ENCODE measurements at regions not wholly inside any gene's neighbourhood (a gene's known extent, or its start where the extent isn't known, plus 50 kb on each side); places are given as distances from the start of the nearest gene placed in this dataset.

DNA sequence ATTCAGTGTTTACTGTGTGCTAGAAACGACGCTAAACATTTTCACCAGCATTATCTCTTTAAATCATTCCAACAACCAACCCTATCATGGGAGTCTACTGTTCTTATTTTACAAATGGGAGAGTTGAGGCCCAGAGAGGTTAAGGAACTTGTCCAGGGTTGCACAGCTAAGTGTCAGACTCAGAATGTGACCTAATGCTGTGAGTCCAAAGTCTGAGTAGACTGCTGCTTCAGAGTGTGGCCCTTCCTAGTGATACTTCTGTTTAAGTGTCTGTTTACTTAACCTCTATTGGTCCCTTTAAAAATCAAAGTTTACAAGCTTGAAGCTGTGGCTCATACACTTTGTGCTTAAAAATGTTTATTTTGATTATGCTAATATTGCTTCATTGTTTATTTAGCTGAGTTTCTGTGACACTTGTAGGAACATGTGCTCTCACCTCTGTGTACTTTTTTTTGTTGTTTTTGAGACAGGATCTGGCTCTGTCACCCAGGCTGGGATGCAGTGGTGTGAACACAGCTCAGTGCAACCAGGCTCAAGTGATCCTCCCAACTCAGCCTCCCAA is 84.4 kb upstream of the SYPL1 start:
- DNase-seq (ENCODE audit: low spot score) = no peak

DNA sequence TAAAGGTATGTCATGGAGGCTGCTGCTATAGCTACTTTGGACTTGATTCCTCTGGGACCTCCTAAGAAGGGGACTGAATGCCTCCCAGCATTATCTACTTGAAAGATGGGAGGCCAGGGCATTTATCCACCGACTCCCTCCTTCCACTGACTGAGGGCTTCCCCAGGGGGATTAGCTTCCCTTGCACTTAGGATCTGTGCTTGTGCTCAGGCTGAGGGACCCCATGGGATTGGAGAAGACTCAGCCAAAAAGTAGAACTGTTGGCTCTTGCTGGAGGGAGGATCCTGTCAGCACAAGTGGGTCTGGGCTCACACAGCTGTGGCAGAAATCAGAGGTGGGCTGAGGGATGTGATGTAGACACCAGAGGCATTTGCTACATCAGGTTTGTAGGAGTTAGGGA is 81.5 kb upstream of the SYPL1 start:
- no peak for DNase-seq (ENCODE audit: low spot score)

DNA sequence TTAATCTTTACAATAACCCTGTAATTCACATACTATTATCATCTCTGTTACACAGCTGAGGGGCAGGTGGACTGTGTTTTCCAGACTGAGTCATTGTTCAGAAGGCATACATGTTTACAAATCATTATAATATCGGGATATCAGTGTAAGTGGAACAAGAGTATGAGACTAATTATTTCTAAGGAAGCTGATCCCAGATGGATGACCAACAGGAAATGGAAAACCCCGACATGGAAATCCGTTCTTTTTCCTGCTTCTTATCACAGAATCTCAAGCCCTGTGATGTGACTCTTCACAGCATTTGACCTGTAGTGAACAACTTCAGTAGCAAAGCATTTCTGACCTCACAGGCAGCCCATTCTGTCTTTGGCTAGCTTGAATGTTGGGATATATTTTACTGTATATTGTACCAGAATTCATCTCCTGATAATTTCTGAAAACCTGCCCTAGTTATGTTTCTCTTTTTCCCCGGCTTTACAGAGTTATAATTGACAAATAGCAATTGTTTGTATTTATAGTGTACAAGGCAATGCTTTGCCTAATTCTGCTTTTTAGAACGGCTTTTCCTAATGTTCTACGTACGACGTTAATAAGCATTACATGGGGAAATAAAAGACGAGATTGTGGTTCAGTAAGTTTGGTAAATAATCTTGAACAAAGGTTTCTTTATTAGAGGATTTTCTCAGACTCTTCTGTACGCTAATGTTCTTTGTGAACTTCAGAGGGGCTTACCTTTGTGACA is 78.6 kb upstream of the SYPL1 start:
- DNase-seq (ENCODE audit: low spot score) = no peak

- no peak for DNase-seq (ENCODE audit: low spot score)
Observed at GRCh38 chr7:106187613-106188350, 75.7 kb upstream of the SYPL1 start.

- DNase-seq (ENCODE audit: low spot score) = no peak
Observed at GRCh38 chr7:106185719-106186118, 73.6 kb upstream of the SYPL1 start.

DNA sequence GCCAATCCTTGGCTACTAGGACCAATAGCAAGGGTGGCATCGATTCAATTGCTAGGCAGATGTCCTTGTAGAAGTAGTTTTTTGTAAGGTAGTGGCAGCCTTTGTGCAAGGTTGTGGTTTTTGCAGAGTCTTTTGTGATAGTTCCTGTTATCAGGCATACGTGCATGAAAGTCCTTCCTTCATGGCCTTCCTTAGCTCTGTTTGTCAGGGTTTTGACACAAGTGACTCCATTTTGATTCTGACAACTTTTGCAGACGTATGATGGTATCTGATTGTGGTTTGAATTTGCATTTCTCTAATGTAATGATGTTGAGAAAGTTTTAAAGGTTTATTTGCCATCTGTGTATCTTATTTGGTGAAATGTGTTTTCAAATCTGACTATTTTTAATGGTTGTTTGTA is 71.8 kb upstream of the SYPL1 start:
- DNase-seq (ENCODE audit: low spot score) = no peak

DNA sequence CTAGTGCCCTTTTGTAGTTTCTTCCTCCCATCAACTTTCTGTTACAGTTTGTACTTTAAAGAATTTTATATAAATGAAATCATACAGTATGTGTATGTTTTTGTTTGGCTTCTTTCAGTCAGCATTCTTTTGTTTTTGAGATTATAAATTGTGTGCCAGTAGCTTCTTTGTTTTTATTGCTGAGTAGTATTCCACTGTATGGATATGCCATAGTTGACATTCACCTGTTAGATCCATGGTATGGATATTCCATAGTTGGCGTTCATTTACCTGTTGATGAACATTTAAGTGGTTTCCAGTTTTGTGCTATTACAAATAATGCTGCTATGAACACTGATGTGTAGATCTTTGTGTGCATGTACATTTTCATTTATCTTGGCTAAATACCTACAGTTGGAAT is 70.8 kb upstream of the SYPL1 start:
- DNase-seq (ENCODE audit: low spot score) = no peak

GRCh38 chr7:106181658-106182265 is 69.7 kb upstream of the SYPL1 start:
- no peak for DNase-seq (ENCODE audit: low spot score)

- DNase-seq (ENCODE audit: low spot score) = no peak
Observed at GRCh38 chr7:106180721-106181120, 68.6 kb upstream of the SYPL1 start.

DNA sequence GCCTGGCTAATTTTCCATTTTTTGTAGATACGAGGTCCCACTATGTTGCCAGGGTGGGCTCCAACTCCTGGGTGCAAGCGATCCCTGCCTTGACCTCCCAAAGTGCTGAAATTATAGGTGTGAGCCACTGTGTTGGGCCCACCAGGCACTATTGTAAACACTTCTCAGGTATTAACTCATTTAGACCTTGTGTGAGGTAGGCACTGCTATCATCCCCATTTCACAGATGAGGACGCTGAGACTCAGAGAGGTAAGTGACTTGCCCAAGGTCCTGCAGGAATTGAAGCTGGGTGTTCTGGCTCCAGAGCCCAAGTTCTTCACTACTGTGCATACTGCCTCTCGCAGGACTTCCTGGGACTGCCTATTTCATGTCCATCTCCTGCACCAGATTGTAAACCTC is 67.1 kb upstream of the SYPL1 start:
- DNase-seq (ENCODE audit: low spot score) = no peak

- peak; percentile 56 for DNase-seq (ENCODE audit: low spot score)
Observed at GRCh38 chr7:106178593-106179134, 66.6 kb upstream of the SYPL1 start.

GRCh38 chr7:106177738-106178592 is 65.9 kb upstream of the SYPL1 start:
- no peak for DNase-seq (ENCODE audit: low spot score)

DNA sequence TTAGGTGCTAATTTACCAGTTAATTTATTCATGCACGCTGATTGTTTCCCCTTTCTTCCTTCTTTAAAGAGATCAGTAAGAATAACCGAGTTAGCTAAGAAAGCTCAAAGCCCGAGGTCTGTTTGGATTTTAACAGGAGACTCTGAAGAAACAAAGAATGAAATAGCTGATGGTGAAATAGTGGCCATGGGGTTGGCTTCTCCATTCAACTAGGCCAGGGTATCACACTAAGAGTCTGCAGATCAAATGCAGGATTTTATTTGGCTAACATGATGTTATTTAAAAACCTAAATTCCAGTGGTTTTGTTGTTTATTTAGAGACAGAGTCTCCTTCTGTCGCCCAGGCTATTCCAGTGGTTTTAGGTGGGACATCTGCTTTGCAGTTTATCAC is 65.2 kb upstream of the SYPL1 start:
- no peak for DNase-seq (ENCODE audit: low spot score)

GRCh38 chr7:106176414-106177299 is 64.5 kb upstream of the SYPL1 start:
- DNase-seq (ENCODE audit: low spot score) = peak; percentile 87

- no peak for DNase-seq (ENCODE audit: low spot score)
Observed at GRCh38 chr7:106175507-106175906, 63.4 kb upstream of the SYPL1 start.

DNA sequence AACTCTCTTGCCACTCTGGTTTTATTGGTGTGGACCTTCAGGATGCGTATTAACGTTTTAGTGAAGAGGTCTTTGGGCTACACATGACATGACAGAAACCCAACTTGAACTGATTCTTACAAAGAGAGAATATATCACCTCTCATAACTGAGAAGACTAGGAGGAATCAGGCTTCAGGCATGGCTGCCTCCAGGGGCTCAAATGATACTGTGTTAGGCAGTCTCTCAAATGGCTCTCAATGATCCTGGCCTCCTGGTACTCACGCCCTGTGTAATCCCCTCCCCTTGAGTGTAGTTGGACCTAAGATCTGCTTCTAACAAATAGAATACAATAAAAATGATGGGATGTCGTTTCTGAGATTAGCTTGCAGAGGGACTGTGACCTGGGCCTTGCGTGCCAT is 58.5 kb upstream of the SYPL1 start:
- no peak for DNase-seq (ENCODE audit: low spot score)

- DNase-seq (ENCODE audit: low spot score) = no peak
Observed at GRCh38 chr7:106169821-106170610, 57.9 kb upstream of the SYPL1 start.

GRCh38 chr7:106167439-106168136 is 55.5 kb upstream of the SYPL1 start:
- DNase-seq (ENCODE audit: low spot score) = no peak

Measured in ureter (tissue), 1 donor.